NCI-H2029 (cell line): ENCODE measurements at regions not wholly inside any gene's neighbourhood (a gene's known extent, or its start where the extent isn't known, plus 50 kb on each side); places are given as distances from the start of the nearest gene placed in this dataset.

ENCODE experiments used
- DNase-seq: peaks from one replicate; lab custom pipeline; 2025; lab: John Stamatoyannopoulos, UW

DNA sequence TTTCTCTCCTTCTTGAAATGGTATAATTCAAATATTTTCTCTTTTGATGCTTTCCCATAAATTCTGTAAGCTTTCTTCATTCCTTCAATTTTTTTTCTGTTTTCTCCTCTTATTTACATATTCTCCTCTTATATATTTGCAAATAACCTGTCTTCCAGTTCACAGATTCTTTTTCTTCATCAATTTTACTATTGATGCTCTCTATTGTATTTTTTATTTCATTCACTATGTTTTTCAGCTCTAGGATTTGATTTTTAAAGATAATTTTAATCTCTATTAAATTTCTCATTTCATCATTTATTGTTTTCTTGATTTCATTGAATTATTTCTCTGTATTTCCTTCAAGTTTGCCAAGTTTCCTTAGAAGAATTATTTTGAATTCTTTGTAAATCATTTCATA lies 54.0 kb upstream of the PRPS1L1 start:
- DNase-seq, result no peak

- DNase-seq, result no peak
Observed at GRCh38 chr7:18082169-18082568, 54.5 kb upstream of the PRPS1L1 start.

GRCh38 chr7:18086165-18087025 lies 58.7 kb upstream of the PRPS1L1 start:
- peak; percentile 20 for DNase-seq

DNA sequence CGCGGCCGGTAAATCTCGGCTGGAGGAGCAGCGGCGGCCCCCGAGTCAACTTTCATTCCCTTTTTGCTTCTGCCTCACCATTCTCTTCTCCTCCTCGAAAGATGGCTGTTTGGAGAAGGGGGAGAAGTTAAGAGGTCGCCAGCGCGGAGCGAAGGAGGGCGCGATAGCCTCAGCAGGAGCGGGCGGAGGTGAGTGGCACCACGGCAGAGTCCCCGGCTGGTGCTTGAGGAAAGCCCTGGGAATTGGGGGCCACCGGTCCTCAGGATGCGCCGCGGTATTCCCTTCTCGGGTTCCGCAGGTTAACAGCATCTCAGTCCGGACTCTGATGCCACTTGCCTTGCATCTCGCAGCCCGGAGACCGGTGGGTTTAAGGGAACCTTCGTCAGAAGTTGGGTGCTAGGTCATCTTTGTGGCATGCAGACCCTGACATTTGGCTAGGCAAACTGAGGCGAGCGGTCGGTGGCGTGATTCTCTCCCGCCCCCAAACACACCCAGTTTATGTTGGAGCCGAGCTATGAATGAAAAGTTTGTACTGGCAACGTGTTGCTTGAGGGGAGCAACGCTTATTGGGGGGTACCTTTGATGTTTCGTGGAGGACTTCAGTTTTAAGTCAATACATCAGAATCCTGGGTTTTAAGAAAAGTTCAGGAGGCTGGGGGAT lies 59.5 kb upstream of the PRPS1L1 start:
- no peak for DNase-seq

- DNase-seq, result no peak
Observed at GRCh38 chr7:18087687-18088078, 60.0 kb upstream of the PRPS1L1 start.

DNA sequence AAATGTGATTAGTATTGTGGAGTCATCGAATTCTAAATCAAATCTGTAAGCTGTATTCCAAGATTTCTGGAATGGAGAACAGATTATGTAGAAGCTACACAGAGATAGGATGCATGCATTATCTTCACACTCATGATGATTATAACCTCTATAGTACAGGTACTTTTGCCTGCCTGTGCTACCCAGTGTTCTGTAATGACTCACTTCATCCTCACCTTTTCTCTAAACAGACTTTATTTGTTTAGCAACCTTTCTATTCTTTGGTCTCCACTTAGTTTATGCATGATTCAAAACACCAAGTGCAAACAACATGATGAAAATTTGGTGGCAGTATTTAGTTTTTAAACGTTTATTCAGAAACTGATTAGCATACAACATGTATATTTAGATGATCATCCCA lies 68.4 kb upstream of the PRPS1L1 start:
- DNase-seq, result no peak

- DNase-seq, result no peak
Observed at GRCh38 chr7:18102576-18102975, 74.9 kb upstream of the PRPS1L1 start.

GRCh38 chr7:18103436-18104218 lies 76.0 kb upstream of the PRPS1L1 start:
- DNase-seq, result no peak

- no peak for DNase-seq
Observed at GRCh38 chr7:18109762-18110161, 82.1 kb upstream of the PRPS1L1 start.

GRCh38 chr7:18116661-18117060 lies 89.0 kb upstream of the PRPS1L1 start:
- DNase-seq, result no peak

DNA sequence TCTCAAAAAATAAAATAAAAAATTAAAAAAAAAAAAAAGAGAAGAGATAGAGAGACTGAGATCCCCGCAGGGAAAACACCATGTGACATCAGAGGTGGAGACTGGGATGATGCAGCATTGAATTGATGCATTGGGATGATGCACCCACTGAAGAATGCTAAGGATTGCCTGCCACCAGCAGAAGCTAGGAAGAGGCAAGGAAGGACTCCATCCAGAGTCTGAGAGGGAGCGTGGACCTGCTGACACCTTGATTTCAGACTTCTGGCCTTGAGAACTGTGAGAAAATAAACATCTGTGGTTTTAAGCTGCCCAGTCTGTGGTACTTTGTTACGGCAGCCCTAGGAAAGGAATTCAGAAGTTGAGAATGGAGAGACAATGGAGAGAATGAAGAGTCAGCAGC lies 89.8 kb upstream of the PRPS1L1 start:
- DNase-seq, result no peak

- DNase-seq, result no peak
Observed at GRCh38 chr7:18119985-18120384, 92.3 kb upstream of the PRPS1L1 start.

DNA sequence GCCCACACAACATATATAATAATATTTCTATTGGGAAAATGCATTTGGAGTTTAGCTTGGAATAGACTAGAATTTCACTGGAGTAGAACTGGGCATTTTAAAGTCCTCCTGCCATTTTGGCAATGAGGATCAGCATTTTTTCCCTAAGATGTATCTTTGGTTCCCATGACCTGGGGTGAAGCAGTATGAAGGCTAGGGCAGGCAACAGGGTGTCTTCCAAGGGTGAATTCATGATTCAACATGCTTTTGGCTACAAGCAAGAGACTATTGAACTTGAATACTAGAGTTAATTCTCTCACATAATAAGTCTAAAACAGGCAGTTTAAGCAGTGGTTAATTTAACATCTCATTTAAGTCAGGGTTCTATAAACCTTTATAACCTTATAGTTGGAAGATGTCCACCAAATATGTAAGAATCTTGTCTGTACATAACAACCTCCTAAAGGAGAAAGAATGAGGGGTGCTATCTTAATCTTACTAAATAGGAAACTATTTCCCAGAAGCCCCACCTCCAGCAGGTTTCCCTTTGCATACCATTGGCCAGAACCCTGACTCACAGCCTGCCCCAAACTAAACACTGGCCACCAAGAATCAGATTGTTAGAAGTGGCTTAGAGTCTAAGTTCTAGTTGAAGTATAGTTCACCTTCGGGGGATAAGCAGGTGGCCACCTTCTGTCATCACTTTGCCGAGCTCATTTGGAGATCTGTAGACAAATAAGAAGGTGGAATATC lies 96.0 kb upstream of the PRPS1L1 start:
- DNase-seq, result no peak

GRCh38 chr7:18125476-18125875 lies 97.8 kb upstream of the PRPS1L1 start:
- DNase-seq, result no peak

DNA sequence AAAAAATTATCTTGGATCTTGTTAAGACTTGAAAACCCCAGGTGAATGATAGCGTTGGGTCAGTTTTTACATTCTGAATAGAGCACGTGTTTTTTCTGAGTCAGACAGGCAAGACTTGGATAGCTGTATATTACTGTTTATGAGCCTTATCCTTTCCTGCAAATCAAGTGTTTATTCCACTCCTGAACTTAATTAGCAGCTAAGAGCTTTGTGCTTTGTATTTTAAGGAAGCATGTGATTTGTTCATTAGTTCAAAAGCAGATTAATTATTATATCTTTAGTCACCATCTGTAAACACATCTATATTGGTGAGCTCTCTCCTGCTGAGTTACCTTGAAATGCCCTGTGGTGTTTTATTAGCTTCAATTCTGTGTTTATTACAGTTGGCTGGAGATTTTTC lies 98.6 kb upstream of the PRPS1L1 start:
- DNase-seq, result no peak

DNA sequence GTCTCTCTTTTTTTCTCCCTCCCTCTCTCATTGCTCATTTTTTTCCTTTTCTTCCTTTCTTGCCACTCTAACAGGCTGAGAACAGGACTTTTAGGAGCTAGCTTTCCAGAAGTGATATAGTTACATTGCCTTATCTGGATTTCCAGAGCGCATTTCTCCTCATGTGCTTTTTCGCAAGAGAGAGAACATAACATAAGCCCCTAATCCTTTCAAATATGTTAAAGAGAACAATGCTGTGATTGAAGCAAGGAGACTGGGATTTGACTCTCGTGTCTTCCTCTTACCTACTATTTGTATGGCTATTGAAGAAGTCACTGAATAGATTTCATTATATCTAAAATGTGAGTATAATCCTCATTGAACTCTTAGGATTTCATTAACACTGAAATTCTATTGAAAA lies 101.2 kb upstream of the PRPS1L1 start:
- no peak for DNase-seq

- no peak for DNase-seq
Observed at GRCh38 chr7:18132811-18133210, 105.2 kb upstream of the PRPS1L1 start.

DNA sequence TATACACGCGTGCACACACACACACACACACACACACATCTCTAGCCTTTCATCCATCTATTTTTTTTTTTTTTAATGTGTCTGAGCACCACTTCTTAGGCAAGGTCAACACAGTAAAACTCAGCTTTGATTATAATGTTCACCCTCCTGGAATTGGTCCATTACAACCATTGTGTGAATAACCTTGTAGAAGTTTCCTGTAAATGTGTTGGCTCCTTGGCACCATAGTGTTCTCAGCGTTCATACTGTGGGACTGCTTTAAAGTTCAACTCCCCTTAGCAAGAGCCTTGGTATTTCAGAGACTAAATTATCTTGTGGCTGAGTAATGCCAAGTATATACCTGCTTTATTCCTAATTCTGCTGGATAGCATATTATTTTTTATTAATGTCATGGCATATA lies 106.3 kb upstream of the PRPS1L1 start:
- DNase-seq, result no peak

DNA sequence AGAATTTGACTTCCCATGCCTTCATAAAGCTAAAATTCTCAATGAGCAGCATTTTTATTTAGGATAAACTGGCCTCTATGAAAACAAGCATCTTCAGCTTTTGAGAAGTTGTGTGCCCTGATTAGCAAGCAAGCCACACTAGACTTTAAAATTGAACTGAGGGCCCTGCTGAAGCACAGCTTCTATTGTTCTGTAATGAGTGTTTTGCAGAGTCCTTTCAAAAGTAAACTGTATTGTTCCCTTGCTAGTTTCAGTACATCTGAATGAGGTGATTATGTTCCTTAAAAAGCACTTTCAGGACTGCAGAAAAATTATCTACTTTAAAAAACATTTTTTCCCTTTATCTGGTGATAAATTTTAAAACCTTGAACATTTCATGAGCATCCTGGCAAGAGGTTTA lies 113.3 kb upstream of the PRPS1L1 start:
- DNase-seq, result no peak

DNA sequence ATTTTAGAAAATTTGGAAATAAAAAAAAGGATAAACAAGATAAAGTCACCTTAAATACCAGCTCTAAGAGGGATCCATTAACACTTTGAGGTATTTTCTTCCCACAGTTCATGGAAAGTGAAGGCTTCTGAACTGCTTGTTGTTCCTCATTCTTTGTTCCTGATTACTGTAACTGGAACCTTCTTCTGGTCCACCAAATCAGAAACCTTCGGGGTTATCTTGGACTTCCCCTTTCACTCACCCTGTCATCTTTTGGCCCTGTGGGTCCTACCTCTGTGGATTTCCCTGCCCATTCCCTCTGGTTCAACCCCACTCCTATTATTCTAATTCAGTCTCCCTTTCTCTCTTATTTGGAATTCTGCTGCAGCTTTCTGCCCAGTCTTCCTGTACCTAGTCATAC lies 116.5 kb upstream of the PRPS1L1 start:
- DNase-seq, result no peak

GRCh38 chr7:18145160-18145559 lies 117.5 kb upstream of the PRPS1L1 start:
- DNase-seq, result no peak

- no peak for DNase-seq
Observed at GRCh38 chr7:18151422-18151821, 123.8 kb upstream of the PRPS1L1 start.
